ENCODE measurements at regions not wholly inside any gene's neighbourhood (a gene's known extent, or its start where the extent isn't known, plus 50 kb on each side); places are given as distances from the start of the nearest gene placed in this dataset.

- no peak overlapping the region for H3K9ac ChIP-seq (ENCODE audit: control insufficient read depth, extremely low read depth, insufficient read depth, low read length)
- H3K79me2 ChIP-seq (ENCODE audit: control insufficient read depth, insufficient read depth, low read length): no peaks in the 10 kb centered on the region
- no peak overlapping the region for H3K4me2 ChIP-seq (ENCODE audit: control insufficient read depth, extremely low read depth, insufficient read depth, low read depth, low read length)
- no peaks in the 10 kb centered on the region for H4K20me1 ChIP-seq (ENCODE audit: control insufficient read depth, extremely low read depth, insufficient read depth, low read length)
- H3K9me3 ChIP-seq (ENCODE audit: control insufficient read depth, low read depth, low read length): no peaks in the 10 kb centered on the region
- no peaks in the 10 kb centered on the region for H3K36me3 ChIP-seq (ENCODE audit: control insufficient read depth in 2 of 2, extremely low read depth in 1 of 2, insufficient read depth in 2 of 2, low read length in 2 of 2)
- dilution Hi-C loops (cut with MboI; ENCODE audit: extremely low pct_ligation_motif_present, low sequenced_read_pairs): no loop called here
- H3K27ac ChIP-seq (ENCODE audit: control insufficient read depth, insufficient read depth, low read length): no peak overlapping the region
- no peak for TF ChIP-seq EZH2 (IDR thresholded peaks at IDR 0.05; ENCODE audit: low read length)
- no peaks in the 10 kb centered on the region for H3K9me1 ChIP-seq (ENCODE audit: control insufficient read depth, extremely low read depth, insufficient read depth, low read length)
- H3K4me1 ChIP-seq (ENCODE audit: control insufficient read depth, extremely low read depth, insufficient read depth, low read length): peaks cover 5% of the 10 kb centered on the region
- H3K4me3 ChIP-seq (ENCODE audit: control insufficient read depth in 2 of 3, extremely low read depth in 1 of 3, insufficient read depth in 2 of 3, low read depth in 1 of 3, low read length in 3 of 3): no peak overlapping the region
- no peak for DNase-seq (ENCODE audit: low read depth, low spot score)
- no peaks in the 10 kb centered on the region for H3K27me3 ChIP-seq (ENCODE audit: control insufficient read depth, extremely low read depth, insufficient read depth, low read length)
- no peak overlapping the region for H2AFZ ChIP-seq (ENCODE audit: control insufficient read depth, low read length)
- FAIRE-seq: no peak
Observed at GRCh38 chr5:107058803-107059202, 611.9 kb downstream of the EFNA5 start.

DNA sequence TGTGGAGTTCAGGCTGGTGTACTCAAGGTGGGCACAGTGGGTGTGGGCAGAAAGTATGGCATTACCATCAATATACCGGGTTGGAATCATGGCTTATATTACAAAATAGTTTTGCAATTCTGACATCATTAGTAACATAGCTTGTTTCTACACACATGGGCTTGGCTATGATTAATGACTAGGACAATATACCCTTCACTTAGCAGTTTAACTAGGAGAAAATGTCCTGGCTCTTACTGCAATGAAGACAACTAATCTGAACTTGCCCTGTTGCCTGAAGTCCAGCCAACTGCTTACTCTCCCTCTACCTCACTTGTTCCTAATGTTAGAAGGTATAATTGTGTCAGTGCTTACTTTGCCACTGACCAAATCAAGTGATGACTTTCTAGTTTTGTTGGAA, 612.5 kb downstream of the EFNA5 start:
- Histone ChIP-seq H3K9ac (ENCODE audit: control insufficient read depth, extremely low read depth, insufficient read depth, low read length) (no peak overlapping the region), H3K9me1 (ENCODE audit: control insufficient read depth, extremely low read depth, insufficient read depth, low read length) (no peaks in the 10 kb centered on the region), H4K20me1 (ENCODE audit: control insufficient read depth, extremely low read depth, insufficient read depth, low read length) (no peaks in the 10 kb centered on the region), H3K27ac (ENCODE audit: control insufficient read depth, insufficient read depth, low read length) (no peak overlapping the region), H3K4me2 (ENCODE audit: control insufficient read depth, extremely low read depth, insufficient read depth, low read depth, low read length) (no peak overlapping the region), H3K36me3 (ENCODE audit: control insufficient read depth in 2 of 2, extremely low read depth in 1 of 2, insufficient read depth in 2 of 2, low read length in 2 of 2) (no peaks in the 10 kb centered on the region), H3K4me3 (ENCODE audit: control insufficient read depth in 2 of 3, extremely low read depth in 1 of 3, insufficient read depth in 2 of 3, low read depth in 1 of 3, low read length in 3 of 3) (no peak overlapping the region), H3K79me2 (ENCODE audit: control insufficient read depth, insufficient read depth, low read length) (no peaks in the 10 kb centered on the region), H3K4me1 (ENCODE audit: control insufficient read depth, extremely low read depth, insufficient read depth, low read length) (no peaks in the 10 kb centered on the region), H2AFZ (ENCODE audit: control insufficient read depth, low read length) (no peak overlapping the region), H3K9me3 (ENCODE audit: control insufficient read depth, low read depth, low read length) (no peaks in the 10 kb centered on the region), H3K27me3 (ENCODE audit: control insufficient read depth, extremely low read depth, insufficient read depth, low read length) (no peaks in the 10 kb centered on the region)
- TF ChIP-seq, protein P1, sequence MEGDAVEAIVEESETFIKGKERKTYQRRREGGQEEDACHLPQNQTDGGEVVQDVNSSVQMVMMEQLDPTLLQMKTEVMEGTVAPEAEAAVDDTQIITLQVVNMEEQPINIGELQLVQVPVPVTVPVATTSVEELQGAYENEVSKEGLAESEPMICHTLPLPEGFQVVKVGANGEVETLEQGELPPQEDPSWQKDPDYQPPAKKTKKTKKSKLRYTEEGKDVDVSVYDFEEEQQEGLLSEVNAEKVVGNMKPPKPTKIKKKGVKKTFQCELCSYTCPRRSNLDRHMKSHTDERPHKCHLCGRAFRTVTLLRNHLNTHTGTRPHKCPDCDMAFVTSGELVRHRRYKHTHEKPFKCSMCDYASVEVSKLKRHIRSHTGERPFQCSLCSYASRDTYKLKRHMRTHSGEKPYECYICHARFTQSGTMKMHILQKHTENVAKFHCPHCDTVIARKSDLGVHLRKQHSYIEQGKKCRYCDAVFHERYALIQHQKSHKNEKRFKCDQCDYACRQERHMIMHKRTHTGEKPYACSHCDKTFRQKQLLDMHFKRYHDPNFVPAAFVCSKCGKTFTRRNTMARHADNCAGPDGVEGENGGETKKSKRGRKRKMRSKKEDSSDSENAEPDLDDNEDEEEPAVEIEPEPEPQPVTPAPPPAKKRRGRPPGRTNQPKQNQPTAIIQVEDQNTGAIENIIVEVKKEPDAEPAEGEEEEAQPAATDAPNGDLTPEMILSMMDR (optimal IDR thresholded peaks at IDR 0.05 in 1 of 3, IDR thresholded peaks at IDR 0.05 in 1 of 3, conservative IDR thresholded peaks at IDR 0.05 in 1 of 3; ENCODE audit: extremely low read depth in 1 of 3, insufficient read depth in 2 of 3, low read length in 3 of 3): no peak
- no peak for TF ChIP-seq EZH2 (IDR thresholded peaks at IDR 0.05; ENCODE audit: low read length)
- dilution Hi-C loops (cut with MboI; ENCODE audit: extremely low pct_ligation_motif_present, low sequenced_read_pairs): no loop called here
- no peak for FAIRE-seq
- no peak for DNase-seq (ENCODE audit: low read depth, low spot score)

DNA sequence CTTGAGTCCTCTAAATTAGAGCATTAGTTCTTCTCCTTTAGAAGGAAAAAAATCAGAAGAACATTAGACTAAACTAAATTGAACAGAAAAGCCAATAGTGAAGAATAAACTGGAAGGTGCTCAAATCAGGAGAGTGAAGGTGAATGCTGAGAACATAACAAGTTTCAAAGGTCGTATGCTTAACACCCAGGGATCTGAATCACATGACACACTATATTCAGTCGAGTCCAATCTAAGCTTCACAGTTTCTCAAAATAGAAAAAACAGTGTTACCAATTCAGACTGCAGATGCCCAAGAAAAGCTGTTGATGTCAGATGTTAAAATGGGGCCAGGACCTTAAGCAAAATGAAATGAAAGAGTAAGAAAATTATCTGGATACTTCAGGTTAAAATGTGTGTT, 614.5 kb downstream of the EFNA5 start:
- dilution Hi-C loops (cut with MboI; ENCODE audit: extremely low pct_ligation_motif_present, low sequenced_read_pairs): no loop called here
- H3K27ac ChIP-seq (ENCODE audit: control insufficient read depth, insufficient read depth, low read length): no peak overlapping the region
- H3K9me3 ChIP-seq (ENCODE audit: control insufficient read depth, low read depth, low read length): no peaks in the 10 kb centered on the region
- H3K4me3 ChIP-seq (ENCODE audit: control insufficient read depth in 2 of 3, extremely low read depth in 1 of 3, insufficient read depth in 2 of 3, low read depth in 1 of 3, low read length in 3 of 3): no peak overlapping the region
- no peak overlapping the region for H3K4me2 ChIP-seq (ENCODE audit: control insufficient read depth, extremely low read depth, insufficient read depth, low read depth, low read length)
- DNase-seq (ENCODE audit: low read depth, low spot score) (no peak), FAIRE-seq (no peak)
- no peaks in the 10 kb centered on the region for H3K4me1 ChIP-seq (ENCODE audit: control insufficient read depth, extremely low read depth, insufficient read depth, low read length)
- H3K27me3 ChIP-seq (ENCODE audit: control insufficient read depth, extremely low read depth, insufficient read depth, low read length): no peaks in the 10 kb centered on the region
- H4K20me1 ChIP-seq (ENCODE audit: control insufficient read depth, extremely low read depth, insufficient read depth, low read length): no peaks in the 10 kb centered on the region
- H3K9me1 ChIP-seq (ENCODE audit: control insufficient read depth, extremely low read depth, insufficient read depth, low read length): no peaks in the 10 kb centered on the region
- no peaks in the 10 kb centered on the region for H3K36me3 ChIP-seq (ENCODE audit: control insufficient read depth in 2 of 2, extremely low read depth in 1 of 2, insufficient read depth in 2 of 2, low read length in 2 of 2)
- H3K79me2 ChIP-seq (ENCODE audit: control insufficient read depth, insufficient read depth, low read length): no peaks in the 10 kb centered on the region
- TF ChIP-seq, protein P1 (optimal IDR thresholded peaks at IDR 0.05 in 1 of 3, IDR thresholded peaks at IDR 0.05 in 1 of 3, conservative IDR thresholded peaks at IDR 0.05 in 1 of 3; ENCODE audit: extremely low read depth in 1 of 3, insufficient read depth in 2 of 3, low read length in 3 of 3): no peak
- no peak for TF ChIP-seq EZH2 (IDR thresholded peaks at IDR 0.05; ENCODE audit: low read length)
- no peak overlapping the region for H2AFZ ChIP-seq (ENCODE audit: control insufficient read depth, low read length)
- no peak overlapping the region for H3K9ac ChIP-seq (ENCODE audit: control insufficient read depth, extremely low read depth, insufficient read depth, low read length)
